Mammary epithelial cell (primary cell): ENCODE measurements at regions not wholly inside any gene's neighbourhood (a gene's known extent, or its start where the extent isn't known, plus 50 kb on each side); places are given as distances from the start of the nearest gene placed in this dataset.

ENCODE experiments used
- CTCF ChIP-seq, 2 donors: IDR thresholded peaks in 1 of 2; conservative IDR thresholded peaks in 1 of 2; 2 replicates each; pipeline ENCODE4 v1.5.1; 2011 to 2012; ENCODE audit warnings: inconsistent platforms in 2 of 2, low read length in 2 of 2, mild to moderate bottlenecking in 2 of 2, control low read depth in 1 of 2, low read depth in 1 of 2; ENCODE audit not compliant: insufficient read depth in 1 of 2; ENCODE audit errors: extremely low read depth in 1 of 2
- EZH2 ChIP-seq: IDR thresholded peaks from 2 replicates; pipeline ENCODE4 v1.6.1; 2012; ENCODE audit warnings: low read length, inconsistent platforms, borderline replicate concordance

GRCh38 chr9:20189871-20190270 is 401.0 kb upstream of the SLC24A2 start:
- no peak for TF ChIP-seq CTCF (conservative IDR thresholded peaks at IDR 0.05 in 1 of 2, IDR thresholded peaks at IDR 0.05 in 1 of 2; ENCODE audit: extremely low read depth in 1 of 2, insufficient read depth in 1 of 2, low read depth in 1 of 2, low read length in 2 of 2)
- TF ChIP-seq EZH2: no peak
